HG02885 (cell line): ENCODE measurements at regions not wholly inside any gene's neighbourhood (a gene's known extent, or its start where the extent isn't known, plus 50 kb on each side); places are given as distances from the start of the nearest gene placed in this dataset.

ENCODE experiments used
- ATAC-seq: cut with Tn5 transposase; IDR thresholded peaks from one replicate; pipeline ENCODE4 v1.9.1; 2021; ENCODE audit warnings: mild to moderate bottlenecking; ENCODE audit not compliant: unreplicated experiment, poor library complexity

DNA sequence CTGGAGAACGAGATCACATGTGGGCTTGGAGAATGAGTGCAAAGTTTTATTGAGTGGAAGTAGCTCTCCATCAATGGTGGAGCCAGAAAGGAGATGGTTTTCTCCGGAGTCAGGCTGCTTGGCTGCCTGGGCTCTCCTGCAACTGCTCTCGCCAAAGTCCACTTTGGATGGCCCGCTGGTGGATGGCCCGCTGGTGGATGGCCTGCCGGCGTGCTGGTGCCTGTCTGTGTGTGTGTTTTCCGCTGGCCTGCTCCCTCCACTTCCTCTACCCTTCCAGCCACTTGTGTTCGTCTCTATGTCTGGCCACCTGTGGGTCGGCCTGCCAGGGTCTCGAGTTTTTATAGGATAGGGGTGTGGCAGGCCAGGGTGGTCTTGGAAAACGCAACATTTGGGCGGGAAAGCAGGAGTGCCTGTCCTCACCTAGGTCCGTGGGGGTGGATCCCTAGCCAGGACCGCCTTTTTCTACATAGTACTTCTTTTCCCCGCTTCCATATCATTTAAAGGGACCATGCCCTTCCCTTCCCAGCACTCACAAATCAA is 1292.1 kb upstream of the PIK3C3 start:
- ATAC-seq, result no peak

DNA sequence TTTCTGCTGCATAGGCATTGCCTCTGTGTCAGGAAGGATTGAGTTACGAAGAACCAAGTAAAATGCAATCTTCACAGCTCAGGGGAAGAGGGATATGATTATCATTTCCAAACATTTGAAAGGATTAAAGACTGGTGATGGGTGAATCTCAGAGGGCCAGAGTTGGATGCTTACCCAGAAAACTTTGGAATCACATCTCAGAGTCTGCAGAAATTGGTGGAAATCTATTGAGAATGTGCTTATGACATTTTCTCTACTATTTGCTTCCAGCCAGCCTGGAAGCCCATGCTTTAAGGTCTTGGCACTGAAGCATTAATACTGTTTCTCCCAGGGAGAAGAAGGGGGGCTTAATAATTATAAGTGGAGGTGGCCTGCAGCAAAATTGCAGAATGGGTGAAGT is 1301.4 kb upstream of the PIK3C3 start:
- ATAC-seq, result no peak

DNA sequence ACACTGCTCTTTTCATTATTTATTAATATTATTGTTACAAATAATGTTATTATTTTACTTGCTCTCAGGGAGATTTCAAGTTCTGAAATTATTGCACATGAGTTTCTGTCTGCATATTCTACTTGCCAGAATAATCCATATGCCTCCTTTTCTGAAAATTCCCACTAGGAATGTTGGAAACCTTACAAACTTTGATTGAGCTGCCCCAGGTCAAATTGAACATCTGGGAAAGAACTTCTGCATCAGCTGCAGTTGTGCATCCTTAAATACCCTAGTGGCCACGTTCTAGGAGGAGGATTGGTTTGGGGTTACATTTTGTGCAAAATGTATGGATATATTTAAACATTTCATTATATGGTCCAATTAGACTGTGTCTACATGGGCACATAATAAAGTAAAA is 1302.7 kb upstream of the PIK3C3 start:
- ATAC-seq, result no peak

DNA sequence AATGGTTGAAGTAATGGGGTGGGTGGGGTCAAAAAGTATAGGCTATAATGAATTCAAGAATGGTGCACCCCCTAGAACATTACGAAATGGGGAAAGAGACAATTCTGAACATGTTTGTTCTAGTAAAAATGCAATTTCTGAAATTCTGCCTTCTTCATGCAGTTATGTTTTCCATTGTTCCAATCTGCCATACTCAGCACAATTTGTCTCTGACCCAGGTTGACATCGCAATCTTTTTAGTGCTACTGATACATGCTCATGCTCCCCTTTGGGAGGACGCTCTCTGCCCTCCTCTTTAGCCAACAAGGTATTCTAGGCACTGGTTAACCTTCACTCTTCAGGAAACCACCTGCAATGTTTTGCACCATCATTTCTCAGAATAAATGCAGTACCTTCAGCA is 1303.9 kb upstream of the PIK3C3 start:
- ATAC-seq, result no peak

DNA sequence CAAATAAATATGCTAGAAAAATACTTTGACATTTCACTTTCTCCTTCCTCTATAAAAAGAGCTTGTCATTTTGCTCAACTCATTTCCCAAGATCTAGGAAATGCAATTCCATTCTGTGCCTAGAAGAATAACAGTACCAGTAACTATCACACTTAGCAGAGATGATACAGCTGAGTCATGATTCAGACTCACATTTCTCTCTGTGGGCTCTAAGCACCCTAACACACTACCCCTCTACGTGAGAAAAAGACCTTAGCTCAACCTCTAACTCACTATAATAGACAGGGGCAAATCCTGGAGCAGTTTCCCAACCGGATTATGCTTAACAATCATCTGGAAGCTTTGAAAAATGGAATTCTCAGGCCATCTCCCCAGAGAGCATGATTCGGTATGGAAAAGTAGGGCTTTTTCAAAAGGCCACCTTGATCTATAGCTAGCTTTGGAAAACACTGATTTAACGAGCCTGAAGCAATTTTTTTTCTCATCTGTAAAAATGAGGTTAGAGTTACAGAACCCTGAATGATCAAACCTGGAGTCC is 1312.3 kb upstream of the PIK3C3 start:
- ATAC-seq, result no peak

DNA sequence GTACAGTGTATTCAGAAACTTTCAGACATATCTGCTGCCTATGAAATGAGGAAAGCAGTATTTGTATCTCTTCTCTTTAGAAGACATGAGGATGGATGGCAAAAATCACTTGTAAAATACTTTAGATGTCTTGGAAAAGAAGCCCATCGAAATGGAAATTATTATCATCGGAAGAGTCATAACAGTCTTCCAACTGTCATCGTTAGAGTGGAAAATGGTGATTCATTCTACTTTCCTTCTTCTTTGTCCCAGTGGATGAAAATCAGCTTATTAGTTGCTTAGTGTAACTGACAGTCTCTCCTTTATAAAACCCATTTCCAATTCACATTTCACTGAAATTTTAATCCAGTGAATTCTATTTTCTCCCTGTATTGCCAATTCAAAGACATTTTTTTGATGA is 1323.7 kb upstream of the PIK3C3 start:
- ATAC-seq, result no peak

DNA sequence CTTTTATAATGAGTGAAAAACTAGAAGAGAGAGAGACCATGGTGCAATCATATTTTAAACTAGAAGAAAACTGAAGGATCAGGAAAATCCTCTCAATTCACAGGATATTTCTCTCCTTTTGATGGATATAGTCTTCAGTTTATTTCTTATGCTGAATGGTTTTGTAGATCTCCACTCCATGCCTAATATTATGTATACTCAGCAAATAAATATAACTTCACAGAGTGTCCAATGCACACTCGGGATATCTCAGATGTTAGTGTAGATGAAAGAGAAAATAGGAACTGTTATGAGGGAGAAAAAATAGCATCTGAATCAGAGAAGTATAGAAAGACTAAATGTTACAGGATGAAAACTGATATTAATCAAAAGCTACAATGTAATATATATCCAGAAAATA is 1324.5 kb upstream of the PIK3C3 start:
- no peak for ATAC-seq

DNA sequence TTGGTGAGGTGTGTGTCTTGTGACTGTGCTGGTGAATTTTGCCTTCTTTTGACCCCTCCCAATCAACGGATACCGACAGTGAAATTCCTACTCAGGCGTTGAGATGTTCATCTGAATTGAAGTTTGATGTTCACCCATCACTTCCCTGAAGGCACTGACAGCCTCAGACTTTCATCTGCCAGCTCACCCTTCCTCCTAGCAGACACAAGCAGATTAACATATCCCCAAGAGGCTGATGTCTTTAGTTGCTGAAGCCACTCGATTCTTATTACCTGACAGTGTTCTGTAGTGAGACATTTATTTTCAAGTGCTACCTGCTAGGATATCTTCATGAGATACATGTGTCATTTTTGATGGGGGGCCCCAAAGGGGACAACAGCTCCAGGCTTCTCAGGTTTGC is 1330.1 kb upstream of the PIK3C3 start:
- no peak for ATAC-seq

DNA sequence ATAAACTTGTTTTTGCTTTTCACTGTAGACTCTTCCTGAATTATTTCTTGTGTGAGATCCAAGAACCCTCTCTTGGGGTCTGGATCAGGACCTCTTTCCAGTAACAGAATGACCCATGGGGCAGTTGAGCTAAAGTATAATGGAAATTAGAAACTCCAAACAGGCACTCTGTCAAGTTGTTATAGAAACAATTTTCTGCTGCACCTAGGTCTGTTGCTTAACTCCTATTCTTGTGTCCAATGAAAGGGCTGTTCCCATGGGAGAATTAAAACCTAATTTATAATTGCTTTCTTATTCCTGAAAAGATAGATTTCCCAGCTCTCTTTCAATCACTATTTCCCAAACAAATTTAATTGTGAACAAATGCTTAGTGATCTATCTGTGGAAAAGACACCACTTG is 1341.3 kb upstream of the PIK3C3 start:
- no peak for ATAC-seq

DNA sequence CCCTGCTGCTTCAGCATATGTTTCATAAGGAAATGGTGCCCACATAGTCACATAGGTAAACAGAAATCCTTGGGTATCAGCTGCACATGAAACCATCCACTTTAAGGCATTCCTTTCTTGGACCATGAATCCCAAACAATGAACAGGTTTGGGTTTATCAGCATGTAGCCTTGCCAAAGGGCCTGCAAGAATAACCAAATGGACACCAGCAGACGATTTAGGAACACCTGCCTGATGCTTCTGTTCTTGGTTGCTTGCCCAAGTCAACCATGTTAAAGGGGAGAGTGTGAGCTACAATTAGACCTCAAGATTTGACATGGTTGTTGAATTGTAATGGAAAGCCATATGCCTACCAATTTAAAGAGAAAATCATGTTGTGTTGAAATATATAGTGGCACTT is 1342.7 kb upstream of the PIK3C3 start:
- ATAC-seq, result no peak

DNA sequence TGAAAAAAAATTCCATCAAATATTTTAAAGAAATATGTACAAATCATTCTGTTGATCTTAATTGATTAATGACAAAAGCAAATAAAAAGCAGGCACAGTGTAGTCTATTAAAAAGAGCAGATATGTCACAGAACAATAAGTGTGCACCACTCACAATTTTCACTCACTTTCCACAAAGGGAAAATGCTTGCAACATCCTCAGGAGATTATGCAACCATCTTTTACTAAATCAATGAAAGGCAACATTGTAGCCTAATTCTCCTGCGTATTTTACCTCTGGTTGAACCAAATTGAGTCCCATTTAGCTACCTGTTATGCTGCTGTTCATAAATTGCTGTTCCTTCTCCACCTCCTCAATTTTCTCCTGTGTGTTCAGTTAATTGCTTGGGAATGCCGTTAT is 1346.8 kb upstream of the PIK3C3 start:
- ATAC-seq, result no peak

DNA sequence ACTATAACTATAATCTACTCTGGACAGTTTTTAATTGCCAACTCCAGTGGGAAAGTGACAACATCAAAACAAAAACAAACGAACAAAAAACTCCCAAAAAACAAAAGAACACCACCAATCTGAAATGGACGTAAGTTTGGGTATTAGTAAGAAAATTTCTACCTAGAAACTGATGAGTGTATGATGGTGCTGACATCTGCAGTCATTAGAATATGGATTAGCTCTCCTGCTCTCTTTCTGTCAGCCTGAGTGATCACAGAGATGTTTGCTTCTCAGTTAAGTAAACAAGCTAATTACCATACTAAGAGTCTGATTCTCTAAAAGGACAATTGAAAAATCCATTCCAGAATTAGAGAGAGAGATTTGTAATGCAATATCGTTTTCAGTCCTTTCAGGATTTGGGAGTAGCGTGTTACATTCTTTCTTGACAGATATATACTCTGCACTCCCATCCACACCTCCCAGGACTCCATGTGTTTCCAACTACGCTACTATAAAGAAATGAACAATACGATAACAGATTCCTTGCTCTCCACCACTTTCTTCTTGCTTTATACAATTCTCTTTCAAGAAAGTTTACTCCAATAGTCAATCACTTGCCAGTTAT is 1347.4 kb upstream of the PIK3C3 start:
- ATAC-seq, result no peak

DNA sequence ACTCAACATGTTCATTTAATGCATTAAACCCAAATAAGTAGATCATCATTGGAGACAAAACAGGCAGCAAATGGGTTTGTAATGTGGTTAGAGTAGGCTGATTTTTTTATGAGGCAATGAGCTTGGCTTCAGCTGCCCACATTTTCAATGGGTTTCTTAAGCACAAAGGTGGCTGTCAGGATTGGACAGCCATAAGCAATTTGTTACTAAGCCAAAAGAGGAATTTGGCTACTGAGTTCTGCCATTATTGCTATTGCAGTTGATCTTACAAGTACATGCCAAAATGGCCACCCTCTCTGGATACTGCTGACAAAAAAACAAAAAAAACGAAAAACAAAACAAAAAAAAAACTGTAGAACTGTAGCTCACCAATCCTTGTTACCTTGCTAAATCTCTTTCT is 1348.0 kb upstream of the PIK3C3 start:
- ATAC-seq, result no peak

DNA sequence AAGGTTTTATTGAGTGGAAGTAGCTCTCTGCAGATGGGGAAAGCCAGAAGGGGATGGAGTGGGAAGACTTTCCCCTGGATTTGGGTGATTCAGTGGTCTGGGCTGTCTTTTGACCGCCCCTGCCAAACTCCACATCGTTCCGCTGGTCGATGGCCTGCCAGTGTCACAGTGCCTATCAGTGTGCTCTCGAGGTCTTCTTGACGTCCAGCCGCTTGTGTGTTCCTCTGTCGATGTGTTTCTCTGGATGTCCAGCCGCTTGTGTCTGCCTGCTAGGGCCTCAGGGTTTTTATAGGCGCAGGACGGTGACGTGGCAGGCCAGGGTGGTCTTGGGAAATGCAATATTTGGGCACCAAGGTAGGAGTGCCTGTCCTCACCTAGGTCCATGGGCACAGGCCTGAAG is 1371.4 kb upstream of the PIK3C3 start:
- no peak for ATAC-seq

DNA sequence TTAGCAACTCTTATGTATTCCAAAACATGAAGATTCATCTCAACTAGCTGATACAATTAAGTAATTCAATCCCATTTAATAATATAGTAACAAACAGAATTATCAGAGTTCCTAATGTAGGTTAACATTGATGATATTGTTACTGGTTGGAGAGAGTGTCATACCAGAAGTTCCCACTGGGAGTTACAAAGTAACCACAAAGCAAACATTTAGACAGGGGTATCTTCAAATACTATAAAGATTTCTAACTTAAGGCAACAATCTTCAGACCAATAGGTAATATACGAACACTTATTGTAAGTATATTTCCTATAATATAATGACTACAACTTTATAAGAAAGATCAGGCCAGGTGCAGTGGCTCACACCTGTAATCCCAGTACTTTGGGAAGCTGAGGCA is 1372.9 kb upstream of the PIK3C3 start:
- no peak for ATAC-seq

DNA sequence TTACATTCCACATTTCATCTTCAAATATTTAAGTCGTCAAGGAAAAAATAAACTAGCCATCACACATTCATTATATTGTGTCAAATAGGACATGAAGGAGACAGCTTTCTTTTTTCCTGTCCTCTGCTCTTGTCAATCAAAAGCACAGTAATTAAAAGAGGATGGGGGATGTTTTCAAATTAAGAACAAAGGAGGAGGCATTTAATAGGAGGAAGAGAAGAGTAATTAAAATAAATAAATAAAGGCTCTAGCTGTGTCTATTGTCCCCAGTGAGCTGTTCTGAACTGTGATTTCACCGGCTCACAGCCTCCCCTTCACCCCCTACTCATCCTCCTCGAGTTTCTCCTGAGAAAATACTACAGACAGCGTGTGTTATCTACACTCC is 1377.1 kb upstream of the PIK3C3 start:
- ATAC-seq, result no peak

DNA sequence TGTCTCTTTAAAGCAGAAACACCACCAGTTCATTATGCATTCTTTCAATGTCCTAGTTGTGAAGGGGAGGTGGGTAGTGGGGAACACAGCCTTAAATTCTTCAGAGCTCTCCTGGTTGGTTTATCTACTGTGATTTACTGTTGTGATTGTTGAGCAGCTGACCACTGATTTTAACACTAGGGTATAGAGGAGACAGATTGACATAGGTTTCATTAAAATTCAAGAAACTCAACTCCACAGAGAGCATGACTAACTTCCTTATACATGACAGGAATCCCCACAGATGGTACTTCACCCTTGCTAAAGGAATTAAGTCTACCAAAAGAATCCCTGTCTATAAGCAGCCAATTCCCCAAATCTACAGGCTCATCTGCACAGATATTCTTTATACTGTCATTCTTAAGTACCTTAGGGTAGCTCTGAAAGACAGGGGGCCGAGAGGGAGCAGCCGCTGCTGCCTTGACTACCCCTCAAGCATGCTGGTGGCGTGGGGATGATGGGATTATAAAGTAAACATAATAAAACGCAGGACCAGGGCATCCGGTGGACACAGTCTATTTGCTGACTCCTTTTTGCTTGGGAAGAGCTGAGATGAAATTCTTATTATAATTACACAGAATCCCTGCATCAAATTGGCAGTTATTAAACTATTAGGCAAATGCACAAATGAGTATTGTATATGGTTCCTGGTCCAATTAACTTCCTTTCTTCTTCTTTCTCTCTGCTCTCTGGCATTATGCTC is 1377.6 kb upstream of the PIK3C3 start:
- no peak for ATAC-seq

DNA sequence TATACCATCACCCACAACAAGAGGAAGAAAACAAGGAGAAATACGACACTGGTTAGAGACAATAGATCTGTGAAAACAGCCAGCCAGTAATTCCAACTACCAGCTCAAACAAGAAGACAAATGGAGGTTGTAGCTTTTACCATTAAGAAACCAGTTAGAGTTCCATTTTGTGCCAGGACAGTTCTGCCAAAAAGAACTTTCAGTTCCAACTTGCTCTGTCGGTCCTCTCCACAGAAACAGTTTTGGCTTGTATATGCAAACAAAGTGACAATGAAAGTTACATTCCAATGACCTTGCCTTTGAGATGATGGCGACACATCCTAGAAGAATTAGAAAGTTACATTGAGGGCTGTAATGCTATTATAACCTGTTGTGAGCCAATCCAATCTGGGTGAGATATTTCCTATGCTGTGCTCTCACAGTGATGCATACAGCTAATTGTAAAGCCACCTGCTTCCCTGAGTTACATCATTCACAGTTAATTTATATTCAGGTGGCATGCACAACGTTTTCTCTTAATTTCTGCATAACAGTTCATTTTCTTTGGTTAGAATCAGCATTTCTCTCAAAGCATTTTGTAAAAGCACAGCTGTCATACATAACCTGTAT is 1378.4 kb upstream of the PIK3C3 start:
- ATAC-seq, result no peak

DNA sequence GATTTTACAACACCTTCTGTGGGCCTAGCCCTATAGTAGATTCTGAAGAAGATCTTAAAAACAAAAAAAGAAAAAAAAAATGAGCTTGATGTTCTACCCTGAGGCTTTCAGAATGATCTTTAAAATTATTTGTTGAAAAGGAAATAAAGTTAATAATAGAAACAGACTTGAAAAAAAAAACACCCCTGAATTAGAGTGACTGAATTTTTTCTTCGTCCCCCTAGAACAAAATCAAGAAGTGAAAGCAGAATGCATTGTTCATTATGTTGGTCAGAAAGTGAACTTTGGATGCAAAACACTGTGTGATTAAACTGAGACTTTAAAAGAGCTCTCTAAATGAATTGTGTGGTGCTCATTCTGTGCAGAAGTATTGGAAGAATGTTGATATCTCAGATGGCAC is 1384.4 kb upstream of the PIK3C3 start:
- ATAC-seq, result no peak

DNA sequence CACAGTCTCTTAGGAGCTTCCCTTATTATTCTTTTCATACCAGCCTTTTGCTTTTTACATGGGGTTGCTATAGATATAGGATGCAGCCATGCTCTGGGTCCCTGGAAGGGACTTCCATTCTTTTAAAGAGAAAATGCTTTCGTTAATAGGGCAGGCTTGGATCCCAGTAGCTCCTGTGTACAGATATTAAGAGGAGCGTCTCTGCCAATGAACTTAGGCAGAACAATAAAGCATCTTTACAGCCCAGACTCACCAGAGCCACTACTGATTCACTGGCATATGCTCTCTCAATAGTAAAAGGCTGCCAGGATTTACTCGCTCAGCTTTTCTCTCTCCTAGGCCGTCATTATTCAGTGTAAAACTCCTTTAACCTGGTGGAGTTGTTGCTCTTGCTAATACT is 1385.4 kb upstream of the PIK3C3 start:
- no peak for ATAC-seq

DNA sequence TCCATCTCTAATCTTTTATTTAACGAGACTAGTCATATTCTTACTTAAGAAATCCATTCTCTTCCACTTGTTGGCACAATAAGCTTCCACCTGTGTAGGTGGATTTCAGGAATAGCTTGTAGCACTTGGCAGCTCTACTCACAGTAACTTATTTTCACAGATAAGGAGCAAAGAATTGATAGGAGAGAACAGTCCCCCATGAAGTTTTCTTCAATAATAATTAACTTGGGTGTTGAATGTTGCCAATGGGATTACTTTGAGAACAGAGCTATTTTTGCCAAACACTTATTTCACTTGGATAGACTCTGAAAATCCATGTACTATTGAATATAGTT is 1388.6 kb upstream of the PIK3C3 start:
- ATAC-seq, result no peak
